H4 (cell line): ENCODE measurements at regions not wholly inside any gene's neighbourhood (a gene's known extent, or its start where the extent isn't known, plus 50 kb on each side); places are given as distances from the start of the nearest gene placed in this dataset.
A peak's percentile ranks its signal among the peaks of the same experiment; 100 is the strongest.

ENCODE experiments used
- DNase-seq: peaks from one replicate; pipeline ENCODE4 v3.0.0-alpha.2; 2015; ENCODE audit warnings: low spot score

DNA sequence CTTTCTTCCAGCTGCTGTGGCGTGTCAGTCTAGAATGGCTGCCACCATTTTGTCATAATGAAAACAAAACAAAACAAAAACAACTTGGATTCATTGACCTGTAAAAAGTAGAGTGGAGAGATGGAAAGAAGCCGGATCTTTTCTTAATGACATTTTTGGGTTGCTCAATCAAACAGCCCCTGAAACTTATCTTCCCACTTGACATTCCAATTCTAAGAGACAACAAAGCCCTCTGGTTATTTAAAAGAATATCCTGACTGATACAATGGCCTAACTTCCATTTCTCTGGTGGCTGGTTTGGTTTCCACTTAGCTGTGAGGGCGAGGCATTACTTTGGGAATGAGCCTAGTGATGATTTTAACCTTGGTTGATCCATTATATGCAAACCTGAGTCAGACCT is 123.7 kb downstream of the AQP4 start:
- no peak for DNase-seq

DNA sequence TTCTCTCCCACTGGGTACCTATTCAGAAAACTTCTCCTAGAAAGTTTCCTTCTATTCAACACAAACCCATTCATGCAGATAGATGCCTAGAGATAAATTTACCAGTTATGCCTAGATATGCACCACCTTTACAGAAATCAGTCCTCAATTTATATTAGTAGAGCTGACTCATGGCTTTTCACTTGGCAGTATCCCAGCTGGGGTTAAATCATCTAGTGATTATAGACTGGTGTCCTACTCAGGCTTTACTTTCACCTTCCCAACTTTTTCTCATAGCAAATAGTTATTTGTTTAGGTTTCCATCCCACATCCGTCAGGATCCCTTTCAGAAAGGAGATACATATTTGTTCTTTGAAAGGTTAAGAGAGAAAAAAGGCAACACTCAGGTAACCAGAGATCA is 124.5 kb downstream of the AQP4 start:
- peak; percentile 13 for DNase-seq

DNA sequence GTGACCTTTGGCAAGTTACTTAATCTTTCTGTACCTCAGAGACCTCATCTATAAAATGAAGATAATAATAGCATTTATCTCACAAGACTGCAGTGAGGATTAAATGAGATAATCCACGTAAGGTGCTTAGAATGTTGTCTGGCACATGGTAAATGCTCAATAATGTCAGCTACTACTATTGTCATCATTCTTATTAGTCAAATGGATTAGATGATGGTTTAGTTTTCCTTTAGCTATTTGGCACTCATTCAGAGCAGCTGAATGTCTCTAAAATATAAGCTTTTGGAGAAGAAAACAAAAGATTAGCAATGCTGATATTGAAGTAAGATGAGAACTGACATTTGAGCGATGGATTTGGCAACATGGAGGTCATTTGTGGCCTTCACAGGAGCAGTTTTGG is 125.1 kb downstream of the AQP4 start:
- DNase-seq, result no peak

DNA sequence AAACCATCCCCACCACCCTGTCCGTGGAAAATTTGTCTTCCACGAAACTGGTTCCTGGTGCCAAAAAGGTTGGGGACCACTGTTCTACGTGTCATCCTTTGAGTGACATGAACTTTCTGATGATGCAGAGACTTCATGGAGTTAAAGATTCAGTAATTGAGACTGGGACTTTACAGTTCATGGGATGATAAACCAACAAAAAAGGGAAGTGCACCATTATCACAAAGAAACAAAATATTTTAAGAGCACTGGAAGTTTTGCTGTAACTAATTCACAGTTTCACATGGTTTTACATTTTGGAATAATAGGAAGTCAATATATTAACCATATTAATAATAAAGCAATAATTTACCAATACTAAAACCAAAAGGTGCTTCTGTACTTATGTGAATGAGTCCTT is 126.8 kb downstream of the AQP4 start:
- no peak for DNase-seq

DNA sequence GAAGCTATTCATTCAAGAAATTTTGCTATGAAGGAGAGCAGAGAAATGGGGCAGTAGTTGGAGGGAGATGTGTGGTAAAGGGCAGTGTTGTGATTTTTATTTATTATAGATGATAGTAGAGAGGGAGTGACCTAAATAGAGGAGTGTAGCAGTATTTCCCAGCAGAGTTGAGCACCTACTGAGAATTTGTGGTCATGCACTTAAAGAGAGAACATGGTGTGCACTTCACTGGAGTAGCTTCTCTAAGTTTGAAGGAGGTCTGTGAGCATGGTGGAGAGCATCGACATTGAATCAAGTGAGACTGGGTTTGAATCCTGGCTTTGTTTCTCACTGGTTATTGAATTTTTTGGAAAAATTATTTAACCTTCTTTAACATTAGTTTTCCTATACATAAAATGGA is 129.2 kb downstream of the AQP4 start:
- DNase-seq, result no peak

GRCh38 chr18:26734760-26735159 is 130.7 kb downstream of the AQP4 start:
- no peak for DNase-seq

DNA sequence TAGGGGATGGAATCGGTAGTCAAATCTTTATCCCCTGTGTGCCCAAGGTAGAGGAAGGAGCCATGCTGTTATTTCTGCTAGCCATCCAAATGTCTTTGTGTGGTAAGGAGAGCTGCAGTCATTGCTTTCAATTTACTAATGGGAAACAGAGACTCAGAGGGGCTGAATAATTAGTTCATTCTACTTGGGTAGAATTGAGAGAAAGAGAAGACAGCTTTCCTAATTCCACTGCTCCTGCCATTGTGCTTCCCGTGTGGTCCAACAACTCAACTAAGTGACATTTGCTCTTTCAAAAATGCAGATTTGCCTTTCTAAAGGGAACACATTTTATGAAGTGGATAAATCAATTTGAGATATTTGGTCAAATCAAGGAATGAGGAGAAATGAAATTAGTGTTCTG is 136.1 kb downstream of the AQP4 start:
- no peak for DNase-seq

DNA sequence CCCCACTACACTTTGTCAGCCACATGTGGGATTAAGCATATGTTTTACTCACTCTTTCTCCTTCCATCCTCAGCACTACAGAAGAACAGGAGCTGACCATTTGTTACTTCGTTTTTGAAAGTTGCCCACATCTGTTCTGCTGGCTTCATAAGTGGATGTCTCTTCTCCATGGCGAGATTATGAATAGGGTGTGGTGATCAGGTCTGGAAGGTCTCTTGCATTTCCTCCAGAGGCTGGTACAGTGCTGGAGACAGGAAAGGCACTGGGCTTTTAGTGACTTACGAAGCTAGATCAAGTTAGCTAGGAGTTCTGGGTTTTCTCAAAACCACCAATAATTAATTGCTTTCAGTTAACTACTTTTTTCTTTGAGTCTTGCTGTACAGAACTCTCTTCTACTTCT is 136.5 kb downstream of the AQP4 start:
- DNase-seq, result no peak

DNA sequence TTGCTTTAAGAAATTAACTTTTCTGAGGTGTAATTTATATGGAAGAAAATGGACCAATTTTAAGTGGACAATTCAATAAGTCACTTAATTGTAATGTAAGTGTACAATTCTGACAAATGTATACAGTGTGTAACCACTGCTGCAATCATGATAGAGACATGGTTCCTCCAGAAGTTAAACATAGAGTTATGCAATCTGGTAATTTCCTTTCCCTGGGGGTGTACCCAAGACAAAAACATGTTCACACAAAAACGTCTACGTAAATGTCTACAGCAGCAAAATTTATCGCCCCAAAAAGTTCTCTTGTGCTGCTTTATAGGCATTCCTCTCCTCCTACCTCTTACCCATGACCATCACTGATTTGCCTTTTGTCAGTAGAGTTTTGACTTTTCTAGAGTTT is 141.5 kb downstream of the AQP4 start:
- no peak for DNase-seq

- no peak for DNase-seq
Measured at GRCh38 chr18:26722565-26722931, 143.0 kb downstream of the AQP4 start.

DNA sequence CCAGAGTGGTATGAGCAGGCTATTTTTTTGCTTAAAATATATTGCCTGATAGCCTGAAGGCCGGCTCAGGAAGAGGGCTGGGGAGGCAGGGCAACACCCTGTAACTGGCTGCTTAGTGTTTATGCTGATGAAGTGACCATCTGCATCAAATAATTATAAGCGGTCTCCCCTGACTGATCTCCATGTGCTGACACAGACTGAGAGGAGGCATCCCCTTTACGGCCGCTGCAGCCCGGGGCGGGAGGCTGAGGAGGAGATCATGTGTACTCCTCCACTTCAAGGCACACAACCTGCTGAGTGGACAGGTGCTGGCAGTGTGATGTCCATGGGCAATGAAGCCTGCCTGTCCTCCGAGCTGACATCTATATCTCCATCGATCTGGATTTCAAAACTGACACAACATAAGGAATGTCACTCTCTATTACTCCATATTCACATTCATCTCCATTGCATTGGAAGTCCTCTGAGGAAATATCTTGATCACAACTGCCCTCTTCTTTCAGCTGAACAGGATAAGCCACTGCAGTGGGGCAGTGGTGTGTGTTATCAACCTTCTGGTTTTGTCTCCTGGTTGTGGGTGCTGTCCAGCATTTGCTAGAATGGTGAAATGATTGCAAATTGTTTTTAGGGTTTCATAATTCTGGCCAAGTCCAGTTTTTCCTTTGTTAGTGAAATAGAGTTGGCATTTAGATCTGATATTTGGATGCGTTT is 143.5 kb downstream of the AQP4 start:
- no peak for DNase-seq

- DNase-seq, result no peak
Measured at GRCh38 chr18:26719896-26720295, 145.6 kb downstream of the AQP4 start.

DNA sequence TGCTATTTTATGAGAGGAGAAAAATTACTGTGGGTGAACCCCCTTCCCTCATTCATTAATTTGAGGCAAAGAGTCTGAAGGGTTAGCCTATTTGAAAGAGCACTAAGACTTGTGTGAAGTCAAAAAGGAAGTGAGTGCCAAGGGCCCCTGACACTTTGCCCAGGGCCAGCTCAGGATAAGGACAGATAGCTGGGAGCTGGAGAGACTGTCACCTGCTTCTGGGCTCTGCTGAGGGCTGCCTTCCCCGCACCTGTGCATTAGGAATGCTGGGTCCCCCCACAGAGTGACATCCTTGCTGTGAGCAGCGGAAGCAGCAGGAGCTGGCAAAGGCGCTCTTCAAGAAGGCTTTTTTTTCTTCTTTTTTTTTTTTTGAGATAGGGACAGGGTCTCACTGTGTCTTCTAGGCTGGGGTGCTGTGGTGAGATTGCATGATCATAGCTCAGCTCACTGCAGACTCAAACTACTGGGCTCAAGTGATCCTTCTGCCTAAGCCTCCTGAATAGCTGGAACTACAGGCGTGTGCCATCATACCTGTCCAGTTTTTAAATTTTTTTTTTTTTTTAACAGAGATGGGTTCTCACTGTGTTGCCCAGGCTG is 148.3 kb downstream of the AQP4 start:
- no peak for DNase-seq

- DNase-seq, result no peak
Measured at GRCh38 chr18:26714739-26715138, 150.8 kb downstream of the AQP4 start.

DNA sequence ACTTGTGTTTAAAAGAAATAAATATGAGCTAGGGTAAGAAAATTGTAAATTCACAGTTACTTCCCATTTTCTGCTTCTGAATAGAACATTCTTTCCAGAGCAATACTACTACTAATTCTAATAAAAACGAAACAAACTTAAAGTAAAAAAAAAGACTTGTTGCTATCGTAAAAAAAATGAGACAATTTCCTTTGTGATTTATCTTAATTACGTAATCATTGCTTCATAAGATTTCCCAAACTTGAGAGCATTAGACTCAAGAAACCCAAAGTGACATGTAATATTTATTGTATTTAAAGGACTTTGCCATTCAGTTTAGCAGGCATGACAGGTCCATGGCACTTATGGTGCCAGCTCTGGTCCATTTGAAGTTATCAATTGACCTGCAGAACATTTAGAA is 153.8 kb downstream of the AQP4 start:
- DNase-seq, result no peak

GRCh38 chr18:26710470-26711096 is 154.9 kb downstream of the AQP4 start:
- peak; percentile 26 for DNase-seq

- DNase-seq, result no peak
Measured at GRCh38 chr18:26709897-26710296, 155.6 kb downstream of the AQP4 start.

GRCh38 chr18:26708806-26709716 is 156.4 kb downstream of the AQP4 start:
- DNase-seq, result no peak

- DNase-seq, result no peak
Measured at GRCh38 chr18:26706911-26707351, 158.6 kb downstream of the AQP4 start.

DNA sequence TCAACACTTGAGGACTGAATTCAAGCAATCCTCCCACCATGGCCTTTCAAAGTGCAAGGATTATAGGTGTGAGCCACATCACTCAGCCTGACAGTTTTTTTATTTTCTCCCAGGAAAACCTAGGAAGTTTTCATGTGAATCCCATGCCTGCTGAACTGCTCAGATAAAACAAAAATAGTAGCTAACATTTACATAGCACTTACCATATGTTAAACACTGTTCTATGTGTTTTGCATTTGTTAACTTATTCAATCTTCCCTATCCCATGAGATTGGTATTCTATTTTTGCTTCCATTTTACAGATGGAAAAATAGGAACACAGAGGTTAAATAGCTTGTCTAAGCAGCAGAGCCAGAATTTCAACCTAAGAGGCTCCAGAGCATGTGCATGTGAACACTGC is 157.4 kb upstream of the KCTD1 start:
- no peak for DNase-seq

DNA sequence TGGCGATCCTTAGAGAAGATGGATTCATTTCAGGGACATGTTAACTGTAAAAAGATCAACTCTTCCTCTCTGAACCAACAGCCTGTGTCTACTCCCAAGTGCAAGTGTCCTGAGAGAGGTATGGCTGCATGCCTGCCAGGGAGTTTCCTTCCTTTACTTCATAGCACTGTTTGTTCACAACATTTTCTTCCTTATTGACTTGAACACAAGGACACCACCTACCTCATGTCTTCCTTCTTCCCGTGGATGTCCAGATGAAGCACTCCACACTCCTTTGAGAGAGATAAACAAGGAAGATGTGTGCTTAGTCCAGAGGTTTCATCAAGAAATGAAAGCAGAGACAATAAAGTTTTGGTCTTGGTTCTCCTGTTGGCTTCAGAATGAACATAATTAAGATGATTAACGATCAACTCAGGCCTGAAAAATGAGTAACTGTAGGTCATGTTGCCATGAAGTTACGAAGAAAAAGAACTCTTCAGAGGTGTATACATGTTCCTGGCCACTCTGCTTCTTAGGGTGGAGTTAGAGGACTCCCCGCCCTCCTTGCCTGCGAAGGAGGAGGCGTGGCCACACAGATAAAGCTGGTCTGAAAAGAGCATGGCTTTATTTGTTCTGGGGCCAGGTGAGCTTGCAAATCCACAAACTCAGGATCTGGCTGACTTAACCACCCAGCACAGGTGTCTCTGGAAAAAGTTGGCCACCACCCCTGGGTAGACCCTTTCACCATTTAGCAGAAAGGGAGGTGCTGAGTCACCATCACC is 155.0 kb upstream of the KCTD1 start:
- DNase-seq, result no peak

DNA sequence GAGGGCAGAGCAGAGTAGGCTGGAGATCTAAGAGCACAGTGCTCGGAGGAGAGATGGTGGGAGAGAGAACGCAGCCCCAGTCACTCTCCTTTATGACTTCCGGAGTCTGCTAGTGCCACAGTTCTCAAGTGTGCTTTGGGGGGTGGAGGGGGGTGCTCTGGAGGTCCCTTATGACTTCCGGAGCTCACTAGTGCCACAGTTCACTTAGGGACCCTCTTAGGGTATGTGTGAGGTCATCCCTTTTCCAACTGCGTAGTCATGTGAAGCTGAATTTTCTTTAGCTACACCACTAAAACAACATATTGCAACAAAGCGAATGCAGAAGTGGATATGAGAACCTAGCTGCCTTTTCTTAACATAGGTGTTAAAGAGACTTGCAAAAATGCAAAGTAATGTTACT is 153.7 kb upstream of the KCTD1 start:
- no peak for DNase-seq
